Spleen (tissue), 11 donors: ENCODE measurements at regions not wholly inside any gene's neighbourhood (a gene's known extent, or its start where the extent isn't known, plus 50 kb on each side); places are given as distances from the start of the nearest gene placed in this dataset.
"Not testable (repeated sequence)": the region's sequence is repeated elsewhere in the genome, so short reads cannot be mapped to it uniquely, and the experiment has no call there.

Experiments used
- DNase-seq: peaks from one replicate; pipeline ENCODE4 v3.0.0-alpha.2; 2020
- H3K27ac ChIP-seq, 8 donors: fragments of 200-600 bp; sonication (generic) in 7 of 8; 1 replicate in 4 of 8; 2 replicates in 4 of 8; pipeline versions ENCODE4 v1.5.0 to v1.8.0; 2016 to 2021; ENCODE audit warnings: inconsistent platforms in 4 of 8, mild to moderate bottlenecking in 4 of 8, moderate library complexity in 1 of 8
- H3K27me3 ChIP-seq, 7 donors: fragments of 200-600 bp; sonication (generic) in 6 of 7; replicated peaks in 1 of 7; 1 replicate in 4 of 7; 2 replicates in 3 of 7; pipeline versions ENCODE4 v1.5.0 to v1.8.0; 2016 to 2021; ENCODE audit warnings: inconsistent platforms in 3 of 7, mild to moderate bottlenecking in 1 of 7
- H3K36me3 ChIP-seq, 6 donors: fragments of 200-600 bp; sonication (generic) in 5 of 6; 1 replicate in 4 of 6; 2 replicates in 2 of 6; pipeline versions ENCODE4 v1.5.0 to v1.8.0; 2016 to 2021; ENCODE audit warnings: inconsistent platforms in 2 of 6
- H3K4me1 ChIP-seq, 6 donors: fragments of 200-600 bp; sonication (generic) in 5 of 6; 1 replicate in 3 of 6; 2 replicates in 3 of 6; pipeline versions ENCODE4 v1.5.0 to v1.8.0; 2016 to 2021; ENCODE audit warnings: inconsistent platforms in 3 of 6
- H3K4me3 ChIP-seq, 8 donors: fragments of 200-600 bp; sonication (generic) in 7 of 8; 1 replicate in 4 of 8; 2 replicates in 4 of 8; pipeline versions ENCODE4 v1.5.0 to v1.8.0; 2016 to 2021; ENCODE audit warnings: inconsistent platforms in 4 of 8, mild to moderate bottlenecking in 4 of 8, moderate library complexity in 2 of 8
- H3K9me3 ChIP-seq, 8 donors: fragments of 200-600 bp; sonication (generic) in 7 of 8; 1 replicate in 4 of 8; 2 replicates in 4 of 8; pipeline versions ENCODE4 v1.5.0 to v1.8.0; 2016 to 2021; ENCODE audit warnings: inconsistent platforms in 4 of 8
- CTCF ChIP-seq, 11 experiments: fragments of 200-600 bp in 7 of 11; fragments of 450-650 bp in 4 of 11; sonication (generic) in 4 of 11; IDR thresholded peaks in 8 of 11; conservative IDR thresholded peaks in 3 of 11; 1 replicate in 7 of 11; 2 replicates in 4 of 11; pipeline versions ENCODE4 v1.4.0 to v1.8.0; 2016 to 2021; ENCODE audit warnings: antibody characterized with exemption in 11 of 11, inconsistent platforms in 4 of 11, mild to moderate bottlenecking in 1 of 11
- POLR2A ChIP-seq, 3 donors: fragments of 450-650 bp; IDR thresholded peaks; one replicate each; pipeline ENCODE4 v1.5.1; 2017; ENCODE audit warnings: antibody characterized with exemption in 3 of 3, mild to moderate bottlenecking in 1 of 3
- POLR2AphosphoS5 ChIP-seq, 3 donors: sonication (generic); formaldehyde crosslinking; IDR thresholded peaks; one replicate each; pipeline ENCODE4 v1.5.1; 2017; ENCODE audit warnings: antibody characterized with exemption in 3 of 3
- WGBS, 5 donors: extraction: QIAGEN DNeasy Blood & Tissue Kit in 3 of 5; methylation state at CpG; one replicate each; pipeline versions ENCODE4 v1.1.5 to v1.1.7; 2013 to 2018; 5-methylcytosine and 5-hydroxymethylcytosine counted together
- intact Hi-C: fragments of 100-400 bp; cut with DNase I; formaldehyde crosslinking; loops from one replicate; pipeline ENCODE4 v1.15.0; 2023; ENCODE audit warnings: low total_unique reads
- donor health status: healthy with polysubstance abuse.
- donor health status: DM: no; HTN: no; CAD: no; lungs with moderate emphysema.
- donor health status: DM: no; HTN: no; CAD: no.
- donor health status: Bipolar disorder and iron deficiency.
- donor health status: healthy.
- donor health status: DM: no; HTN: no; CAD: no.
- donor health status: DM: yes; HTN: yes; CAD: no.

- no peaks in the 10 kb centered on the region for H3K4me1 ChIP-seq
- H3K36me3 ChIP-seq, result no peaks in the 10 kb centered on the region
- H3K4me3 ChIP-seq, result no peak overlapping the region
- no peaks in the 10 kb centered on the region for H3K27me3 ChIP-seq
- 79 to 95% (median 92%) methylated on average over 1 of the region's 1 CpG for WGBS, 5 donors
- intact Hi-C loops, result no loop called here
- TF ChIP-seq POLR2AphosphoS5 (IDR thresholded peaks at IDR 0.05), result no peak
- no peak for TF ChIP-seq CTCF (IDR thresholded peaks at IDR 0.05 in 8 of 11, conservative IDR thresholded peaks at IDR 0.05 in 3 of 11)
- no peak for TF ChIP-seq POLR2A (IDR thresholded peaks at IDR 0.05)
- no peak overlapping the region for H3K27ac ChIP-seq
- H3K9me3 ChIP-seq, result peaks cover 0 to 19% (median 3%) of the 10 kb centered on the region in 8 donors
- DNase-seq, result no peak
Observed at GRCh38 chrX:97907791-97908190, 1024.1 kb downstream of the RPA4 start.

- peaks cover 0 to 19% (median 3%) of the 10 kb centered on the region in 8 donors for H3K9me3 ChIP-seq
- intact Hi-C loops, result no loop called here
- no peak for DNase-seq
- no peak overlapping the region for H3K27ac ChIP-seq
- no peaks in the 10 kb centered on the region for H3K27me3 ChIP-seq
- H3K4me3 ChIP-seq, result no peak overlapping the region
- 24 to 35% (median 26%) methylated on average over 3 of the region's 3 CpGs for WGBS, 5 donors
- H3K4me1 ChIP-seq, result no peaks in the 10 kb centered on the region
- H3K36me3 ChIP-seq, result no peaks in the 10 kb centered on the region
- no peak for TF ChIP-seq POLR2A (IDR thresholded peaks at IDR 0.05)
- no peak for TF ChIP-seq POLR2AphosphoS5 (IDR thresholded peaks at IDR 0.05)
- TF ChIP-seq CTCF (IDR thresholded peaks at IDR 0.05 in 8 of 11, conservative IDR thresholded peaks at IDR 0.05 in 3 of 11), result no peak
Observed at GRCh38 chrX:97909245-97909644, 1025.5 kb downstream of the RPA4 start.

- H3K9me3 ChIP-seq, result peaks cover 0 to 16% (median 3%) of the 10 kb centered on the region in 8 donors
- H3K4me3 ChIP-seq, H3K27ac ChIP-seq, H3K36me3 ChIP-seq, H3K4me1 ChIP-seq, intact Hi-C loops: not testable (repeated sequence)
- WGBS, 5 donors, result 85 to 100% (median 91%) methylated on average over 2 to 10 of the region's 10 CpGs
- peaks cover 0 to 12% (median 0%) of the 10 kb centered on the region in 7 donors for H3K27me3 ChIP-seq
- DNase-seq, result peak; percentile 51
Observed at GRCh38 chrX:97915390-97915789, 1031.7 kb downstream of the RPA4 start.

GRCh38 chrX:97921223-97921622, 1037.5 kb downstream of the RPA4 start:
- intact Hi-C loops, H3K36me3 ChIP-seq, H3K27me3 ChIP-seq, H3K9me3 ChIP-seq, H3K4me1 ChIP-seq, H3K27ac ChIP-seq, H3K4me3 ChIP-seq: not testable (repeated sequence)
- WGBS, 5 donors, result 85 to 97% (median 90%) methylated on average over 6 to 8 of the region's 8 CpGs
- peak; percentile 51 for DNase-seq

- H3K4me3 ChIP-seq, result no peak overlapping the region
- no peaks in the 10 kb centered on the region for H3K4me1 ChIP-seq
- no peaks in the 10 kb centered on the region for H3K27me3 ChIP-seq
- peaks cover 0 to 14% (median 0%) of the 10 kb centered on the region in 8 donors for H3K9me3 ChIP-seq
- H3K36me3 ChIP-seq, result no peaks in the 10 kb centered on the region
- H3K27ac ChIP-seq, result no peak overlapping the region
- intact Hi-C loops, result no loop called here
- WGBS, 5 donors, result 68 to 87% (median 78%) methylated on average over 2 of the region's 2 CpGs
- DNase-seq, result no peak
- TF ChIP-seq CTCF (IDR thresholded peaks at IDR 0.05 in 8 of 11, conservative IDR thresholded peaks at IDR 0.05 in 3 of 11) (no peak), POLR2AphosphoS5 (IDR thresholded peaks at IDR 0.05) (no peak), POLR2A (IDR thresholded peaks at IDR 0.05) (no peak)
Observed at GRCh38 chrX:97931586-97931985, 1047.9 kb downstream of the RPA4 start.
